ENCODE measurements at regions not wholly inside any gene's neighbourhood (a gene's known extent, or its start where the extent isn't known, plus 50 kb on each side); places are given as distances from the start of the nearest gene placed in this dataset.

- Histone ChIP-seq H3K27me3 (ENCODE audit: insufficient read depth) (no peaks in the 10 kb centered on the region), H3K79me2 (ENCODE audit: insufficient read depth) (no peaks in the 10 kb centered on the region), H3K9me3 (no peaks in the 10 kb centered on the region), H3K4me2 (no peak overlapping the region), H3K36me3 (replicated peaks in 1 of 2; ENCODE audit: control insufficient read depth in 1 of 2, insufficient read depth in 2 of 2, low read length in 1 of 2) (no peaks in the 10 kb centered on the region), H3K9me2 (no peaks in the 10 kb centered on the region), H3F3A (replicated peaks; ENCODE audit: insufficient read depth) (no peaks in the 10 kb centered on the region), H3K4me3 (ENCODE audit: low read depth in 2 of 2, low read length in 1 of 2) (no peak overlapping the region), H3K9ac (no peak overlapping the region), H3K27ac (ENCODE audit: low read depth in 2 of 2, low read length in 1 of 2) (no peak overlapping the region), H4K20me1 (ENCODE audit: insufficient read depth) (no peaks in the 10 kb centered on the region), H2AFZ (ENCODE audit: low read depth) (no peak overlapping the region), H3K4me1 (ENCODE audit: control insufficient read depth in 1 of 2, insufficient read depth in 2 of 2, low read depth in 1 of 2, low read length in 1 of 2) (no peaks in the 10 kb centered on the region; a peak in 1 of 4 replicates)
- ChIA-PET CTCF (no interaction called here), POLR2A (no interaction called here)
- no peak for TF ChIP-seq TEAD4 (IDR thresholded peaks at IDR 0.05; ENCODE audit: borderline replicate concordance, insufficient read depth)
- no peak for TF ChIP-seq RXRA (IDR thresholded peaks at IDR 0.05; ENCODE audit: borderline replicate concordance, low read depth)
- no peak for TF ChIP-seq PBX3 (IDR thresholded peaks at IDR 0.05)
- TF ChIP-seq FOSL2 (IDR thresholded peaks at IDR 0.05; ENCODE audit: borderline replicate concordance, low read depth), result no peak
- no peak for TF ChIP-seq TAF1 (IDR thresholded peaks at IDR 0.05; ENCODE audit: borderline replicate concordance, low read depth, low read length)
- TF ChIP-seq NRF1 (IDR thresholded peaks at IDR 0.05; ENCODE audit: low read depth, low read length), result no peak
- TF ChIP-seq IRF3 (IDR thresholded peaks at IDR 0.05; ENCODE audit: low read depth, low read length), result no peak
- TF ChIP-seq MXI1 (IDR thresholded peaks at IDR 0.05; ENCODE audit: low read depth, low read length), result no peak
- no peak for TF ChIP-seq FOXJ3 (CRISPR knock-in tag; IDR thresholded peaks at IDR 0.05)
- TF ChIP-seq EZH2phosphoT487 (IDR thresholded peaks at IDR 0.05; ENCODE audit: borderline replicate concordance, low read depth), result no peak
- TF ChIP-seq USF2 (IDR thresholded peaks at IDR 0.05; ENCODE audit: borderline replicate concordance, low read depth, low read length), result no peak
- TF ChIP-seq RAD21 (IDR thresholded peaks at IDR 0.05; ENCODE audit: low read length), result no peak
- no peak for TF ChIP-seq MAX (IDR thresholded peaks at IDR 0.05; ENCODE audit: low read depth)
- no peak for TF ChIP-seq REST (IDR thresholded peaks at IDR 0.05; ENCODE audit: low read depth, low read length)
- no peak for TF ChIP-seq GATA2 (CRISPR knock-in tag; IDR thresholded peaks at IDR 0.05)
- TF ChIP-seq RFX5 (IDR thresholded peaks at IDR 0.05; ENCODE audit: low read length), result no peak
- 22% methylated on average over 6 of the region's 6 CpGs for WGBS (ENCODE audit: low lambda C conversion rate)
- no peak for DNase-seq
Measured at GRCh38 chr6:14589175-14589574, 471.6 kb downstream of the CD83 start.

All from SK-N-SH (cell line).